HTR-8/SVneo (cell line): ENCODE measurements at regions not wholly inside any gene's neighbourhood (a gene's known extent, or its start where the extent isn't known, plus 50 kb on each side); places are given as distances from the start of the nearest gene placed in this dataset.

ENCODE experiments used
- DNase-seq: peaks from one replicate; pipeline ENCODE4 v3.0.0; 2011; ENCODE audit warnings: low spot score, mixed read lengths; ENCODE audit not compliant: insufficient read length
- FAIRE-seq: peaks from 2 replicates; lab custom pipeline; 2011; peaks lifted over from hg19 to GRCh38; lab: Jason Lieb, UNC

DNA sequence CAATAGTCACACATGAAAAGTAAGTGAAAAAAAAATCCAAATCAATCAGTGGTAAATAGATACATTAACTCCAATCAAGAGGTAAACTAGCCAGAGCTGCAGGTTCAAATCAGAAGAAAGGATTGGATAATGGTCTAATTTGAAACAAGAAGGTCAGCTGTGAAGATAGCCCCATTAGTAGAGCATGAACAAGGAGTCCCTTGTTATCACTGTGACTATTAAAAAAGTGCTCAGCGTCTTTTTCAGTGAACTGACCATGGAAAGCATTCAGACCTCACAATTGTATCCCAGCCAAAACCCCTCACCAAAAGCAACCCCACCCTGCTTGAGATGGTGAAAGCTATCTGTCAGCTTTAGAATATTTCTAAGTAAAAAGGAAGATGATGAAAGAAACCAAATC is 125.0 kb upstream of the EGLN3 start:
- FAIRE-seq (no peak), DNase-seq (no peak)

DNA sequence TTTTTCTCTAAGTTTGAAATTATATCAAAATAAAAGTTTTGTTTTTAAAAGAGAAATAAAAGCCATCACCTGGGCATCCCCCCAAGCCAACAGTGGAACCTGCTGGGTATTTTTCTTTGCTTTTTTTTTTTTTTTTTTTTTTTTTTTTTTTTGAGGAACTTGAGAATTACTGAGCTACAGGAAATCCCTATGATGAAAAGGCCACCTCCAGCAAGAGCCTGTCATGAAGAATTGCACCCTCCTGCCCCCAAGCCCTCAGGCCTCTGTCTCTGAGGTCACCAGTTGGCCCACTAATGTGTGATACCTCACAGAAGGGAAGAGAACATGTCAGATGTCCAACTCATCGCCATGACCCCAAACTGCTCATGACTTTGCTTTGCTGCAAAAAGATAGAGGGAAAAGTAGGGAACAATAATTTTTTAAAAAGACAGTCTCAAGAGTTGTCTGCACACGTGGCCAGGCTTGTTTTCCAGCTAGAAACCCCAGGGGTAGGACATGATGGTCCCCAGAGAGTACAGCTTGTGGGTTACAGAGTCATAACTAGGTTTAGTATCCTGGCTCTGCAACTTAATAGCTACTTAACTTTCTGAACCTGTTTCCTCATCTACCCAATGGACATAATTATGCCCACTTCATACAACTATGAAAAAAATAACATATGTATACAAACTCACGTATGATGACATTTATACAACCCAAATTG is 124.3 kb upstream of the EGLN3 start:
- no peak for DNase-seq
- FAIRE-seq, result no peak

DNA sequence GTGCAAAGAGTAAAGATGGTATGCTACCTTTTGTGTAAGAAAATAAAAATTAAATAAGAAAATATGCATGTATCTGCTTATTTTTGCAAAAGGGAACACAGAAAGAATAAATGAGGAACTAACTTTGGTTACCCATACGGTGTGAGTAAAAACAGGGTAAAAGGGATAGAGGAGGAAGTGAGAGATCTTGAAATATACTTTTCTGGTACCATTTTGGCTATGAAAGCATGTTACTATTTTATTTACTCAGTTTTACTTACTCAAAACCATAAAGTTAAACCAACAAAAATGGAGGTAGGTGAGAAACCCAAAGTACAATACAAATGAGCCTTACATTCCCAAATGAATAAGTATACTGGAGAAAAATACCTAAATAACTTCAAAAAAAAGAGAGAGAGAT is 122.0 kb upstream of the EGLN3 start:
- FAIRE-seq (no peak), DNase-seq (no peak)

DNA sequence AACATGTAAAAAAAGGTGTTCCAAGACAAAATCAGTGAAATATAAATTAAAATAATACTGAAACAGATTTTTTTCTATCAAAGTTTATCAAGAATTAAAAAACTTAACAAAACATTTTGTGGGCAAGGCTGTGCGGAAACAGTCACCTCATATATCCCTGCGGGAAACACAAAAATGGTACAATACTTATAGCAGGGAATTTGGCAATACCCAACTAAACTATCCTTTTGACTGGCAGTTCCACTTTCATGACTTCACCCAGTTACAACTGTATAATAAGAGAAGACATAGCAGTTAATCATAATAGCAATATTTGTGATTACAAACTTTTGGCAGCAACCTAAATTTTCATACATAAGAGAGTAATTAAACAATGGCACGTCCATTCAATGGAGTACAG is 121.5 kb upstream of the EGLN3 start:
- DNase-seq, result no peak
- FAIRE-seq, result no peak

DNA sequence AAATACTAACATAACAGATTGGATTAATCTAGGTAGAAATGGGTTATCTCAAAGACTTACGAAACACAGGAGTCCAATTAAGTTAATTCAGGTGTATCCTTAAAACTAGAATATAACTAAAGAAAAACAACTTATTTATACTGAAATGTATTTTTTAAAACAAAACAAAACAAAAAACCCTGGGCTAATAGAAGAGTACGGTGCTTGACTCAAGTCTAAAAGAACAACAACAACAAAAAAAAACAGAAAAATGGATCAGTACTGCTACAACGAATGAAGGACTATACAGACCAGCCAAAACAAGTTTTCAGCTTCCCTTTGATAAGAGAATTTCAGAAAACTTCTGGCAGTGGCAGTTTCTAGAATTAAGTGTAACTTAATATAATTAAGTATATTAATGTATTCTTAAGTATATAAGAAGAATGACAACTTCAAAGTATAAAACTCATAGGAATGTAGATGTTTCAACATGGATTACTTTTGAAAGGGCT is 120.1 kb upstream of the EGLN3 start:
- FAIRE-seq, result no peak
- no peak for DNase-seq

DNA sequence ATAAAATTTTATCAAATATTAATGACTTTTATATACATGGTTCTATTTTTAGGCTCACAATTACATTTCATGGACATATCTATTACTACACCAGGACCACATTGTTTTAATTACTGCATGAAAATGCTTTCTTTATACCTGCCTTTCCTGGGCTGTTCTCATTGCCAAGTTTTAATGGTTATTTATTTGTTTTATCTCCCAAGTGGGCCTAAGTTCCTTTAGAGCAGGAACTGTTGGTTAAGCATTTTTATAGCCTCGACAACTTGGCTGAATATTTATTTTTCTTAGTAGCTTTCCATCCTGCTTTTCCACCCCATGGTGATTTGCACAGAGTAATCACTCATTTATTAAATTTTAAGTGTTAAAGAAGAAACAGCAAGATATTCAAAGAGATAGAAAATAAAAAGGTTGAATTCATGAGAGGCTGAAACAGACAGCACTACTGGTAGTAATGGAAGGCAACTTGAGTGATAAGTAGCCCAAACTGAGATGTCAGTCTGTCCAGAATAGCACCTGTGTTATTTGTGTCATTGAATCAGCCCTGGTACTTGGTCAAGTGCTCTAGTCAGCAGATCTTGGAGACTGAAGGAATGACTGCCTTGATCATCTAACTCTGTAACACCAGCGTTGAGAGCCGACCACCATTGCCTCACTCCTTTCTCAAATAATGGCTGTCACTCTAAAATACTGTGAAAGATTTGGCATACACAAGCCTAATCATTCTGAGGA is 119.1 kb upstream of the EGLN3 start:
- FAIRE-seq, result no peak
- DNase-seq, result no peak

DNA sequence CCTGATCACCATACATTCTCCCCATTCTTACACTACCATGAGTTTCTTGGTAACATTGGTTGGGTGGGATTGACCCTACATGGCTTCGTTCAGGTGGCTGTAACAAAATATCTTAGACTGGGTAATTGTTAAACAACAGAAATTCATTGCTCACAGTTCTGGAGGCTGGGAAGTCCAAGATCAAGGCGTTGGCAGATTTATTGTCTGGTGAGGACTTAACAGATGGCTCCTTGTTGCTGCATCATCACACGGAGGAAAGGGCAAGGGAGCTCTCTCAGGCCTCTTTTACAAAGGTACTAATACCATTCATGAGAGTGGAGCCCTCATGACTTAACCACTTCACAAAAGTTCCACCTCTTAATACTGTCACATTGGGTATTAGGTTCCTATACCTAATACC is 116.7 kb upstream of the EGLN3 start:
- DNase-seq, result no peak
- FAIRE-seq, result no peak

DNA sequence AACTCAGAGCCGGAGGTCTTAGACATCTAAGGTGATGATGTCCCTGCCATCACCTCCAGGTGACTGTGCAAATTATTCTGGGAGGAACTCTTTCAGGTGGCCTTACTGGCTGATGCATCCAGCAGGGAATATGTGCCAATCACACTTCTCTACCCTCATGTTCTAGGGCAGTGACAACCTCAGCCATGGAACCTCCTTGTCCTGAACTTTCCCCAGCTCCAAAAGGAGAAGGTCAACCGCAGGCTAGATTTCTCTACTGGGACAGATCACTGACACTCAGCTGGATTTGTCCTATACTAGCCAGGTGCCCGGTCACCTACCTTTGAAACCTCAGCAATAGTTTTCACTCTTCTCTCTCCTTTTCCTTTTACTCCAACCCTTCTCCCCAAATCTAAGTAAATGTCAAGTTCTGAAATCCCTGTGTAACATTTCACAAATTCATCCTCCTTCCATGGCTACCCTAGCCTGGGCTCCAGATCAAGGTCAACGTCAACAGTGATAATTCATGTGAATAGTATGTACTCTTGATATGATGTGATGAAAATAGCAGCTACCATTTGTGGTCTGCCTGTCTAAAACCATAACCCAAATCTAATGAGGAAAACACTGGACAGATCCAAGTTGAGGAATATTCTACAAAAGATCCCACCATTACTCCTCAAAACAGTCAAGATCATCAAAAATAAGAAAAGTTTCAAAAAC is 115.0 kb upstream of the EGLN3 start:
- DNase-seq (no peak), FAIRE-seq (no peak)

DNA sequence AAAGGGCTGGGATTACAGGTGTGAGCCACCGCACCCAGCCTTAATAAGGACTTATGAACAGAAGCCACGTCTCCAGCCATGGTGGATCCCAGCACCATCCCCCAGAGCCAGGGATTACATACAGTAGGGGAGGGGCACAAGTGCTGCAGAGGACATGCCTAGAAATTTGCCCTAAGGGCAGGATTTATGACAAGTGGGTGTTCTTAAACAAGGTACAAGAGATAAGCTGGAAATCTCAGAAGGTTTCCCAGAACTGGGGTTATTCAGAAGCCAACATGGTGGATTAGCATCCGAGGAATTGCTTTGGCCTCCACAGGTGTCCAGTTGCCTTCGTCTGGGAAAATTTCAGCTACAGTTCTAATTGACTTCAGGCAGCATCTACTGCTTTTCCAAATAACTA is 114.4 kb upstream of the EGLN3 start:
- FAIRE-seq (no peak), DNase-seq (no peak)

DNA sequence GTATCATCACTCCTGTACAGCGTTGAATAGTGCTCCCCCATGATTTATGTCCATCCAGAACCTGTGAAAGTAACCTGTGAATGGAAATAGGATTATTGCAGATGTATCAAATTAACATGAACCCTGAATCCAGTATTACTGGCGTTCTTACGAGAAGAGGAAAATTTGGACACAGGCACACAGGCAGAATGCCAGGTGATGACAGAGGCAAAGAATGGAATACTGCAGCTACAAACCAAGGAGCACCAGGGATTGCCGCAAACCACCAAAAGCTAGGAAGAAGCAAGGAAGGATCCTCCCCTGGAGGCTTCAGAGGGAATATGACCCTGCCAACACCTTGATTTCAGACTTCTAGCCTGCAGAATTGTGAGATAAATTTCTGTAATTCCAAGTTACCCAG is 113.5 kb upstream of the EGLN3 start:
- no peak for FAIRE-seq
- DNase-seq, result no peak

DNA sequence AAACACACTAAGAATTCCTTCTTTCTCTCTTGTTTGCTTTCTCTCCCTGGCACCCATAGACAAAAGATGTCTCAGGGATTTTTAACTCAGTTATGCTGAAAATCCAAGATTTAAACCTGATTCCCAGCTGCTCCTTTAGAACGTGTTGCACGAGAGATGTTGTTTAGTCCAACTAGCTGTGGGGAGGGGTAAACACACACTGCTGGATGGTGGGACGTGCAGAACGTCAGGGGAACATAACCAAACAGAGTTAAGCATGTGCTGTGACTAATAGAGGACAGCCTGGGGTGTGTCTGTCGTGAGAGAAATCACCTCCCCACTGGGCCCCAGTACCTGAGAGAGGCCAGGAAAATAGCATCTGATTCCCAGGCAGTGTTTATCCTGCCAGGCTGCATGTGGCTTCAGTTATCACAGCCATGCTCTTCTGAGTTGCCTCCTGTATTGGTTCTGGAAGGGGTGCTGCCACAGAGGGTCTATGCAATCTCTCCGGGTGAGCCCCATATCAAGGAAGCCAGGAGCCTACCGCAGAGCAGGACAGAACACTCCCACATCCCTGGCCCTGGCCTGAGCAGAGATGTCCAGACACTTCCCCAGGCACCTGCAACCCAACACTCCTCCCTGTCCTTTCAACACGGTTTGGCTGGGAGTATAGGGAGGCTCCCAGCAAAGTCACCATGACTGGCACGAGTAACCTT is 112.7 kb upstream of the EGLN3 start:
- FAIRE-seq, result no peak
- DNase-seq, result no peak

DNA sequence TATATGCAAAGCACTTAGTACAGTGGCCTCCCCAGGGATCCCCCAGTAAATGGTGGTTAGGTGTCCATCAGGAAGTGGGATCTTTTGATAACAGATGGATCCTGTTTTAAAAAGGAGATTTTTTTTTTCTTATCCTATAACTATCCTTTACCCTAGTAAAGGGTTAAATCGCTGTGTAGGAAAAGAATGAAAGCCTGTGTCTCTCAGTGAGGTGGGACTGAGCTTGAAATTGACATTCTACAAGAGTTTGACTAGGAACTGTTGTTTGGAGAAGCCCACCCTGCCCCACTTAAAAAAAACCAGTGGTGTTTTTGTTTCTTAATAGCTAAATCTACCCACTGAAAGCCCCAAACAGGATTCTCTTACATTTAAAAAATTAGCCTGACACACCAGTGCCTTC is 112.2 kb upstream of the EGLN3 start:
- FAIRE-seq (no peak), DNase-seq (no peak)

DNA sequence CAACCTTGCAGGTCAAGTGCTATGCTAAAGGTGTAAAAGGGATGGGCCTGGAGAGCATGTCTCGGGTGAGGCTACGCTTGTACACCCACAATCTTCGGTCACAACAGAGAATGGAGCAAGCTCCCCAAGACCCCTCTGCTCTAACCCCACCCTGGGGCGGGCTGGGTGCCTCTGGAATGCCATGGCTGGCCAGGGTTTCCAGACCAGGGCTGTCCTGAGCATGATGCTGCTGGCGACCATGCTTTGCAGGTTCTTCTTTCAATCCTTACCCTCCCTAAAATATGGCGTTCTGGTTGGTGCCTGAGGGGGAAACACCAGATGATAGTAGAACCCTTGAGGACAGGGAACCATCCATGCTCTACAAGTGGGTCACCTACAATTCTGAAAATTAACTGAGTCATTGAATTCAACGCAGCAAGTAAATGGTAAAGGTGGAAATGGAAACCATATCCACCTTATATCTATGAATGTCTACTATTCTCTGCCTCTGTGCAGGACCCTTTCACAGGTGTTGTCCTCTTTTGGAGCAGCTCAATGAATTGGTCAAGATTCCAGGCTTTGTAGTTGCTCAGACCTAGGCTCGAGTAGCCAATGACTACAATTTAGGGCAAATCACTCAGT is 111.6 kb upstream of the EGLN3 start:
- DNase-seq (no peak), FAIRE-seq (no peak)

DNA sequence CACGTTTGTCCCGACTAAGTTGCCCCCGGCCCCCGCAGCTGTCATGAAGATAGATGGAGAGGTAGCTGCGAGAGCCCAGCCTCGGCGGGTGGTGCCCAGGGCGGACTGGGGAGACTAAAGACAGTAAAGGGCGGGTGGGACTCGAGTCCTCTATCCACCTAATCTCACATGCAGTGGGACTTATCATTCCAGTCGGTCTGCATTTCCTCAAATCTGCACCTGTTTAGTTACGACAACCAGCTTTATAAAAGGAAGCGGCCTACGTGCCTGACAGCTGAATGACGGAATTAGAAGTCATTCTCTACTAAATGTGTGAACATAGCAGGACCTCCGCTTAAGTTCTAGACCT is 109.8 kb upstream of the EGLN3 start:
- no peak for FAIRE-seq
- DNase-seq, result no peak

DNA sequence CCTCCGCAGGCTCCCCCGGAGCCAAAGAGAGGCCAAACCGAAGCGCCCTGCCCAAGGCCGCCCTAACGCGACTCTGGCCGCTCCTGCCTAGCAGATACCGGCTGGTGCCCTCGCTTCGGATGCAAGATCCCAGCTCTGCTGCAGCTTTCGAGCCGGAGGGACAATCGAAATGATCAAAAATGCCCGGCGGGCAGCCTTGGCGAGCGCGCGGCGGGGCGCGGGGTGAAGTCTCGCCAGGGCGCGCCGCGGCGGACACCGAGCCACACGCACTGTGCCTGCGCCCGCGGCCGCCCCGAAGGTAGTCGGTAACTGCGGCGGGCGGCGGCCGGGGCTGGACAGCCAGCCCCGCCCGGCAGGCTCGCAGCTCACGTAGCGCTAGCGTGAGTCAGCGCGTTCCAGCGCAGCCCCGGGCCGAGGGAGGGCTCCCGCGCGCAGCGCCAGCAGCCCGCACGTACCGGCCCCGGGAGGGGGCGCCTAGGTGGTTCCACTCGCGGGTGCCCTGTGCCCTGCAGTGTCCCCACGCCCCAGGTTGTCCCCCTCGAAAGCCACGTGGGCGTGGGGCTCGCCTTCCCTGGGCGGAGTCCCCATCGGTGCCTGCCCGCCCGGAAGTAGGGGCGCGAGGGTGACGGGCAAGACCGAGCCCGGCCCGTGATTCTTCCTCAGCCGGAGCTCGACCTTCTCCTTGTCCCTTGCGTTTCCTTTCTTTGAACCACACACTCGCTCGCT is 109.2 kb upstream of the EGLN3 start:
- peak; percentile 70 for DNase-seq
- FAIRE-seq, result peak; percentile 16

DNA sequence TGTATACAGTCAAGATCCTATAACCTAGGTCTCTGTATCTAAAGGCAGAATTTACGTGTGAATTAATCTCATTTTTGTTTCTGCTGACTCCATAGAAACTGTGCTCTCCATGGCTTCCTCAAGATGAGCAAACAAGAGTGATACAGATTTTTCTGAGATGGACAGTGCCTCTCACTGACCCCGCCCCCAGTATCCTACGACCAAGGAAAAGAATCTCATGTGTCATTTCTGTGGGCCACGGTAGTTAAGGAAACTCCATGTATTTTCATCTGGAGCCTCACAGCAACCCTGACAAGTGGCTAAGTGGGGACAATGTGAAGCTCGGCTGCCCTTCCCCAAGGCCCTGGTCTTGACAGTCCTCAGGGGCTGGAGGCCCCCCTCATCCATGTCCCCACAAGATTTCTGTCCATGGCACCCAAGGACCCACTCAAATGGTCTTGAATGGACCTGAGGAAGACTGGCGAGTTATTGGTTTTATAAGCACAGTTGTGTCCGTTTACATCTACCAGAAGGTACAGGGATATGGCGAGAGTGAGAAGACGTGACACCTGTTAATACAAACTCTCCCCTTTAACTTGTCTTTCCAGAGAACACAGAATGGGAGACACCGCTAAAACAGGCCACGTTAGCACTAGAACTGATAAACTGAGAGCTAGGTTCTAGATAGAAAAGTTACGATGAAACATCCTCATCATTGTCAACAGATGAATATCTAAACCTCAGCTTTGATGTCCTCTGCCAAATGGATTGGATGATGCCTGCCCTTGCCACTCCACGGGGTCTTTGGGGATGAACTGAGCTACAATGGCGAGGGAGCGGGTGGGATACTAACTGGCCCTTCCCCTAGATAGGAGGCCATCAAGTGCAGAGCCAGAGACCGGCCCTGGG is 108.4 kb upstream of the EGLN3 start:
- DNase-seq (no peak), FAIRE-seq (no peak)

DNA sequence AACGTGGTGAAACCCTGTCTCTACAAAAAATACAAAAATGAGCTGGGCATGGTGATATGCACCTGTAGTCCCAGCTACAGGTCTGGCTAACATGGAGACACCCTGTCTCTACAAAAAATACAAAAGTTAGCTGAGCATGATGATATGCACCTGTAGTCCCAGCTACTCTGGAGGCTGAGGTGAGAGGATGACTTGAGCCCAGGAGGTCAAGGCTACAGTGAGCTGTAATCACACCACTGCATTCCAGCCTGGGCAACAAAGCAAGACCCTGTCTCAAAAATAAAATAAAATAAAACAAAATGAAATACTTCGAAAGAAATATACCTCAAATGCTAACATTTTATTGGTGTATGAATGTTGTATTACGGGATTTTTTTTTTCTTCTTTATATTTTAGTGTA is 107.6 kb upstream of the EGLN3 start:
- FAIRE-seq, result no peak
- DNase-seq, result no peak

DNA sequence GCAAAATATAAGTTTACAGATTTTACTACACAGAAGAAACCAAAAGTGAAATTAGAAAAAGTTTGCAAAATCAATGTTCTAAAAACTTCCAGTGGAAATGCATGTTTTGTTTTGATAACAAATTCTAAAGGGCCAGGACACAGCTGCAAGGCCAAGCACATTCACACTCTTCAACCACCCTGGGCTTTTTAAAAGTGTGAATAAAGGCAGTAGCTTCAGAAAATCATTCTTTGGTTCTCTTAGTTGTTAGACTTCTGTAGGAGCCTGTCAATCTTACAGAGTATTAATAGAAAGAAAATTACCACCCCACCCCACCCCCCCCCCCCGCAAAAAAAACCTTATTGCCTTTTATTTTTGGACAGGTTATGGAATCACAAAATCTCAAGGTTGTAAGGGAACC is 105.2 kb upstream of the EGLN3 start:
- no peak for DNase-seq
- FAIRE-seq, result no peak
